Uterus (tissue), 3 donors: ENCODE measurements at regions not wholly inside any gene's neighbourhood (a gene's known extent, or its start where the extent isn't known, plus 50 kb on each side); places are given as distances from the start of the nearest gene placed in this dataset.

Experiments used
- DNase-seq, 2 donors: peaks; one replicate each; pipeline ENCODE4 v3.0.0-alpha.2; 2019 to 2020
- H3K27ac ChIP-seq, 2 donors: fragments of 200-600 bp; sonication (generic); 1 replicate in 1 of 2; 2 replicates in 1 of 2; pipeline ENCODE4 v1.5.1; 2016 to 2018
- H3K27me3 ChIP-seq, 2 donors: fragments of 200-600 bp; sonication (generic); one replicate each; pipeline ENCODE4 v1.5.1; 2018 to 2019; ENCODE audit warnings: control low read depth in 1 of 2
- H3K36me3 ChIP-seq, 2 donors: fragments of 200-600 bp; sonication (generic); one replicate each; pipeline ENCODE4 v1.5.1; 2019; ENCODE audit warnings: control low read depth in 1 of 2
- H3K4me1 ChIP-seq, 2 donors: fragments of 200-600 bp; sonication (generic); one replicate each; pipeline ENCODE4 v1.5.1; 2018 to 2019; ENCODE audit warnings: control low read depth in 1 of 2
- H3K4me3 ChIP-seq, 2 donors: fragments of 200-600 bp; sonication (generic); 1 replicate in 1 of 2; 2 replicates in 1 of 2; pipeline ENCODE4 v1.5.1; 2018 to 2019; ENCODE audit warnings: mild to moderate bottlenecking in 1 of 2
- H3K9me3 ChIP-seq, 2 donors: fragments of 200-600 bp; sonication (generic); one replicate each; pipeline ENCODE4 v1.5.1; 2019; ENCODE audit warnings: control low read depth in 1 of 2
- CTCF ChIP-seq, 4 experiments: fragments of 200-600 bp in 2 of 4; fragments of 450-650 bp in 2 of 4; sonication (generic) in 2 of 4; IDR thresholded peaks; one replicate each; pipeline ENCODE4 v1.5.1; 2016 to 2019; ENCODE audit warnings: antibody characterized with exemption in 4 of 4, mild to moderate bottlenecking in 2 of 4, moderate library complexity in 1 of 4
- POLR2A ChIP-seq, 2 donors: fragments of 450-650 bp; IDR thresholded peaks; one replicate each; pipeline ENCODE4 v1.6.1; 2016; ENCODE audit warnings: antibody characterized with exemption in 2 of 2, mild to moderate bottlenecking in 1 of 2, moderate library complexity in 1 of 2
- intact Hi-C: fragments of 100-400 bp; cut with DNase I; formaldehyde crosslinking; loops from one replicate; pipeline ENCODE4 v1.15.1; 2023; ENCODE audit warnings: low total_unique reads
- donor health status: DM: yes; HTN: yes; CAD: no.

- no peak for DNase-seq
- H3K4me1 ChIP-seq = no peaks in the 10 kb centered on the region
- H3K9me3 ChIP-seq = no peaks in the 10 kb centered on the region
- intact Hi-C loops = no loop called here
- H3K36me3 ChIP-seq = no peaks in the 10 kb centered on the region
- no peaks in the 10 kb centered on the region for H3K27me3 ChIP-seq
- TF ChIP-seq POLR2A (IDR thresholded peaks at IDR 0.05) = no peak
- TF ChIP-seq CTCF (IDR thresholded peaks at IDR 0.05) = no peak
- H3K27ac ChIP-seq = no peak overlapping the region
- no peak overlapping the region for H3K4me3 ChIP-seq
Measured at GRCh38 chr13:22238269-22238668, 567.4 kb downstream of the FGF9 start.

- DNase-seq = no peak
- Histone ChIP-seq H3K4me3 (no peak overlapping the region), H3K27ac (no peak overlapping the region), H3K36me3 (no peaks in the 10 kb centered on the region), H3K4me1 (no peaks in the 10 kb centered on the region), H3K9me3 (no peaks in the 10 kb centered on the region), H3K27me3 (no peaks in the 10 kb centered on the region)
- TF ChIP-seq POLR2A (IDR thresholded peaks at IDR 0.05) (no peak), CTCF (IDR thresholded peaks at IDR 0.05) (no peak)
- intact Hi-C loops = no loop called here
Measured at GRCh38 chr13:22240716-22241115, 569.8 kb downstream of the FGF9 start.

GRCh38 chr13:22243469-22244163 lies 572.7 kb downstream of the FGF9 start:
- Histone ChIP-seq H3K4me1 (no peaks in the 10 kb centered on the region), H3K4me3 (no peak overlapping the region), H3K27me3 (no peaks in the 10 kb centered on the region), H3K9me3 (no peaks in the 10 kb centered on the region), H3K27ac (no peak overlapping the region), H3K36me3 (no peaks in the 10 kb centered on the region)
- TF ChIP-seq POLR2A (IDR thresholded peaks at IDR 0.05) (no peak), CTCF (IDR thresholded peaks at IDR 0.05) (no peak)
- no peak for DNase-seq
- intact Hi-C loops = no loop called here

DNA sequence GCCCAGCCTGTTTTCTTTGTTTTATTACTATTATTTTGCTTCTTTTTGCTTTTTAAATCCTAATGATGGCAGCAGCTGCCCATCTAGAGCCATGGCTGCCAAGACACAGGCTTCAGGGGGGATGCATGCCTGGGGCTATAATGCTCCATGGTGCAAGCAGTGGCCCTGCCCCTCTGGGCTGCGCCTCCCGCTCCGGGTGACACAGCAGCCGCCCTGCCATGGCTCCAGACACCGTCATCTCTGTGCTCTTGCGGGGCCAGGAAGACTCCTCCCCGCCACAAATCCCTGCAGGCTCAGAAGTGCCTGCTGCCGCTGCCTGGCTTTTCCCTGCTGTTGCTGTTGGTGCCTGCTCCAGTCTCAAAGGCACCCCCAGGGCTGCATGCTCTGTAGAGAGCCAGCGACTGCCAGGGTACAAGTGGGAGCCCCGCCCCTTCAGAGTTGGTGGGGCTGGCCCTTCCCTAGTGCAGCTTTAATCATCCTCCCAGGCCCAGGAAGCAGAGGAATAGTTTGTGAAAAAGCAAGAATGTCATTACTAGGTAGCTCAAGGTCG lies 581.5 kb downstream of the FGF9 start:
- DNase-seq = no peak
- Histone ChIP-seq H3K4me3 (no peak overlapping the region), H3K36me3 (no peaks in the 10 kb centered on the region), H3K27ac (no peak overlapping the region), H3K9me3 (no peaks in the 10 kb centered on the region), H3K4me1 (no peaks in the 10 kb centered on the region), H3K27me3 (no peaks in the 10 kb centered on the region)
- TF ChIP-seq POLR2A (IDR thresholded peaks at IDR 0.05) = no peak
- no peak for TF ChIP-seq CTCF (IDR thresholded peaks at IDR 0.05)
- intact Hi-C loops = no loop called here

- Histone ChIP-seq H3K27ac (no peak overlapping the region), H3K27me3 (no peaks in the 10 kb centered on the region), H3K4me1 (no peaks in the 10 kb centered on the region), H3K4me3 (no peak overlapping the region), H3K36me3 (no peaks in the 10 kb centered on the region), H3K9me3 (no peaks in the 10 kb centered on the region)
- intact Hi-C loops = no loop called here
- DNase-seq = no peak
- TF ChIP-seq POLR2A (IDR thresholded peaks at IDR 0.05) = no peak
- no peak for TF ChIP-seq CTCF (IDR thresholded peaks at IDR 0.05)
Measured at GRCh38 chr13:22253107-22253506, 582.2 kb downstream of the FGF9 start.
